Fibroblast of lung (primary cell): ENCODE measurements at regions not wholly inside any gene's neighbourhood (a gene's known extent, or its start where the extent isn't known, plus 50 kb on each side); places are given as distances from the start of the nearest gene placed in this dataset.

ENCODE experiments used
- DNase-seq, 2 donors: peaks; one replicate each; pipeline versions ENCODE4 v3.0.0 to v3.0.0-alpha.2; 2010; ENCODE audit warnings: low read depth in 2 of 2
- H2AFZ ChIP-seq: 2 replicates; pipeline ENCODE4 v1.5.1; 2012; ENCODE audit warnings: low read length, control low read depth, inconsistent platforms
- H3K27ac ChIP-seq: 2 replicates; pipeline ENCODE4 v1.5.1; 2011; ENCODE audit warnings: low read length, control low read depth; ENCODE audit not compliant: insufficient read depth
- H3K27me3 ChIP-seq: 2 replicates; pipeline ENCODE4 v1.5.1; 2011; ENCODE audit warnings: mild to moderate bottlenecking, low read length; ENCODE audit not compliant: control insufficient read depth, insufficient read depth
- H3K36me3 ChIP-seq: 2 replicates; pipeline ENCODE4 v1.5.1; 2011; ENCODE audit warnings: low read length; ENCODE audit not compliant: control insufficient read depth, insufficient read depth
- H3K4me1 ChIP-seq: 2 replicates; pipeline ENCODE4 v1.5.1; 2011; ENCODE audit warnings: low read length; ENCODE audit not compliant: control insufficient read depth, insufficient read depth; ENCODE audit errors: extremely low read depth
- H3K4me2 ChIP-seq: 2 replicates; pipeline ENCODE4 v1.5.1; 2011; ENCODE audit warnings: low read length, control low read depth; ENCODE audit not compliant: insufficient read depth; ENCODE audit errors: extremely low read depth
- H3K4me3 ChIP-seq, 4 experiments: fragments of 200-600 bp in 1 of 4; sonication (generic) in 1 of 4; replicated peaks in 1 of 4; 2 replicates each; pipeline ENCODE4 v1.5.1; 2011 to 2016; ENCODE audit warnings: low read length in 4 of 4, low read depth in 3 of 4, mild to moderate bottlenecking in 3 of 4, control low read depth in 2 of 4, inconsistent platforms in 1 of 4, mixed read lengths in 1 of 4; ENCODE audit not compliant: insufficient read depth in 1 of 4; ENCODE audit errors: control extremely low read depth in 1 of 4
- H3K79me2 ChIP-seq: 2 replicates; pipeline ENCODE4 v1.5.1; 2012; ENCODE audit warnings: mild to moderate bottlenecking, low read length, inconsistent platforms; ENCODE audit not compliant: control insufficient read depth, insufficient read depth
- H3K9ac ChIP-seq: 2 replicates; pipeline ENCODE4 v1.5.1; 2011; ENCODE audit warnings: mild to moderate bottlenecking, low read length, control low read depth; ENCODE audit not compliant: insufficient read depth
- H3K9me3 ChIP-seq: 2 replicates; pipeline ENCODE4 v1.5.1; 2012; ENCODE audit warnings: low read depth, low read length; ENCODE audit not compliant: control insufficient read depth, insufficient read depth
- H4K20me1 ChIP-seq: 2 replicates; pipeline ENCODE4 v1.5.1; 2011; ENCODE audit warnings: low read length; ENCODE audit not compliant: control insufficient read depth, insufficient read depth; ENCODE audit errors: extremely low read depth
- CTCF ChIP-seq, 2 donors: IDR thresholded peaks in 1 of 2; conservative IDR thresholded peaks in 1 of 2; 1 replicate in 1 of 2; 2 replicates in 1 of 2; pipeline ENCODE4 v1.5.1; 2011 to 2012; ENCODE audit warnings: low read length in 2 of 2, control low read depth in 1 of 2, inconsistent platforms in 1 of 2, low read depth in 1 of 2, mild to moderate bottlenecking in 1 of 2
- EZH2 ChIP-seq: IDR thresholded peaks from 2 replicates; pipeline ENCODE4 v1.5.1; 2012; ENCODE audit warnings: low read length, control low read depth, mild to moderate bottlenecking; ENCODE audit errors: missing control alignments

GRCh38 chr2:6392966-6393365 is 472.7 kb downstream of the CMPK2 start:
- Histone ChIP-seq H4K20me1 (no peaks in the 10 kb centered on the region), H3K4me1 (no peaks in the 10 kb centered on the region), H3K36me3 (no peaks in the 10 kb centered on the region), H3K4me3 (no peak overlapping the region), H2AFZ (no peak overlapping the region), H3K9me3 (no peaks in the 10 kb centered on the region), H3K27me3 (no peaks in the 10 kb centered on the region), H3K4me2 (no peak overlapping the region), H3K27ac (no peak overlapping the region), H3K79me2 (no peaks in the 10 kb centered on the region), H3K9ac (no peak overlapping the region)
- TF ChIP-seq CTCF (conservative IDR thresholded peaks at IDR 0.05 in 1 of 2, IDR thresholded peaks at IDR 0.05 in 1 of 2; ENCODE audit: low read depth in 1 of 2, low read length in 2 of 2) (no peak), EZH2 (no peak)
- peak in 1 of 2 donors; percentile 76 for DNase-seq

- Histone ChIP-seq H3K27me3 (no peaks in the 10 kb centered on the region), H3K79me2 (no peaks in the 10 kb centered on the region), H4K20me1 (no peaks in the 10 kb centered on the region), H3K36me3 (no peaks in the 10 kb centered on the region), H3K27ac (no peak overlapping the region), H3K4me1 (no peaks in the 10 kb centered on the region), H3K9me3 (no peaks in the 10 kb centered on the region), H2AFZ (no peak overlapping the region), H3K4me3 (no peak overlapping the region), H3K9ac (no peak overlapping the region), H3K4me2 (no peak overlapping the region)
- TF ChIP-seq CTCF (conservative IDR thresholded peaks at IDR 0.05 in 1 of 2, IDR thresholded peaks at IDR 0.05 in 1 of 2; ENCODE audit: low read depth in 1 of 2, low read length in 2 of 2) (no peak), EZH2 (no peak)
- DNase-seq: no peak
These were observed 471.9 kb downstream of the CMPK2 start for GRCh38 chr2:6393819-6394218.

- Histone ChIP-seq H3K27ac (no peak overlapping the region), H3K27me3 (no peaks in the 10 kb centered on the region), H4K20me1 (no peaks in the 10 kb centered on the region), H3K79me2 (no peaks in the 10 kb centered on the region), H3K9ac (no peak overlapping the region), H3K4me3 (no peak overlapping the region), H3K36me3 (no peaks in the 10 kb centered on the region), H3K4me1 (no peaks in the 10 kb centered on the region), H2AFZ (no peak overlapping the region), H3K4me2 (no peak overlapping the region), H3K9me3 (no peaks in the 10 kb centered on the region)
- no peak for DNase-seq
- TF ChIP-seq EZH2 (no peak), CTCF (conservative IDR thresholded peaks at IDR 0.05 in 1 of 2, IDR thresholded peaks at IDR 0.05 in 1 of 2; ENCODE audit: low read depth in 1 of 2, low read length in 2 of 2) (no peak)
These were observed 471.4 kb downstream of the CMPK2 start for GRCh38 chr2:6394276-6394675.
